LNCaP clone FGC (cell line): ENCODE measurements at regions not wholly inside any gene's neighbourhood (a gene's known extent, or its start where the extent isn't known, plus 50 kb on each side); places are given as distances from the start of the nearest gene placed in this dataset.

Experiments used
- DNase-seq: peaks from one replicate; pipeline ENCODE4 v3.0.0-alpha.2; 2011; ENCODE audit warnings: low read depth
- H3K4me3 ChIP-seq: 2 replicates; pipeline ENCODE4 v1.5.1; 2011; ENCODE audit warnings: mild to moderate bottlenecking, low read depth, low read length, control low read depth
- TF ChIP-seq, protein P1 (sequence below): IDR thresholded peaks from 2 replicates; pipeline ENCODE4 v1.5.1; 2012; ENCODE audit warnings: mild to moderate bottlenecking; ENCODE audit not compliant: control insufficient read depth, insufficient read depth; ENCODE audit errors: extremely low read depth

DNA sequence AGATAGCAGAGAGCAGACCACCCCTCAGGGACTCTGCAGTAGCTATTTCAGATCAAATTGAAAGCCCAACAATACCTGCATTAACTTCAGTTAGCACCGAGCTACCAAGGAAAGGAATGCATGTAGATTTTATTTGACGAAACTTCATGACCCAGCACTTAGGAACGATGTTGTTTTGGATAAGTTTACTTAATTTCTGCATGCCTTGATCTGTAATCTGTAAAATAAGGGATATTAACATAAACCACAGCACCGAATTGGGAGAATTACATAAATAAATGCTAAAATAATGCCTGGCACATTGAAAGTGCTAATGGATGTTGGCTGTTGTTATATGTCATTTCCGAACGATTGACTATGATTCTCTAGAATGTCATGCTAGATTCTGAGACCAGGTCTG is 435.8 kb upstream of the CLINT1 start:
- H3K4me3 ChIP-seq, result no peak overlapping the region
- DNase-seq, result no peak
- TF ChIP-seq, protein P1, sequence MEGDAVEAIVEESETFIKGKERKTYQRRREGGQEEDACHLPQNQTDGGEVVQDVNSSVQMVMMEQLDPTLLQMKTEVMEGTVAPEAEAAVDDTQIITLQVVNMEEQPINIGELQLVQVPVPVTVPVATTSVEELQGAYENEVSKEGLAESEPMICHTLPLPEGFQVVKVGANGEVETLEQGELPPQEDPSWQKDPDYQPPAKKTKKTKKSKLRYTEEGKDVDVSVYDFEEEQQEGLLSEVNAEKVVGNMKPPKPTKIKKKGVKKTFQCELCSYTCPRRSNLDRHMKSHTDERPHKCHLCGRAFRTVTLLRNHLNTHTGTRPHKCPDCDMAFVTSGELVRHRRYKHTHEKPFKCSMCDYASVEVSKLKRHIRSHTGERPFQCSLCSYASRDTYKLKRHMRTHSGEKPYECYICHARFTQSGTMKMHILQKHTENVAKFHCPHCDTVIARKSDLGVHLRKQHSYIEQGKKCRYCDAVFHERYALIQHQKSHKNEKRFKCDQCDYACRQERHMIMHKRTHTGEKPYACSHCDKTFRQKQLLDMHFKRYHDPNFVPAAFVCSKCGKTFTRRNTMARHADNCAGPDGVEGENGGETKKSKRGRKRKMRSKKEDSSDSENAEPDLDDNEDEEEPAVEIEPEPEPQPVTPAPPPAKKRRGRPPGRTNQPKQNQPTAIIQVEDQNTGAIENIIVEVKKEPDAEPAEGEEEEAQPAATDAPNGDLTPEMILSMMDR, result no peak

GRCh38 chr5:158292981-158293380 is 434.0 kb upstream of the CLINT1 start:
- TF ChIP-seq, protein P1, result no peak
- no peak for DNase-seq
- no peak overlapping the region for H3K4me3 ChIP-seq

DNA sequence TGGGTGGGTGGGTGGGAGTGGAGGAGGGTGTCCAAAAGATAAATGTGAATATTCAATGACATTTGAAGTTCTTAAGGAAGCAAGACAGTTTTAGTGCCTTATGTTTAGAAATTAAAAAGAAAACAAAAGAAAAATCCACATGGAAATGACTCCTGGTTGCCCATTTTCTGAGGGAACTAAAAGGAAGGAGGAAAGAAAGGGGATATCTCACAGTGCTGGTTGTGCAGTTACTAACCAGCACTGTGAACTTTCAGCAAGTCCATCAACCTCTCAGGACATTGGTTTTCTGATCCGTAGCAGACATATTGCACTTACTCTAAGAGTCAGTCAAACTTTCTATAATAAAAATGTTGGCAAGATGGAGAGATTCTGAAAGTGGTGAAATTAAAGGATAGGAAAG is 431.0 kb upstream of the CLINT1 start:
- DNase-seq, result no peak

DNA sequence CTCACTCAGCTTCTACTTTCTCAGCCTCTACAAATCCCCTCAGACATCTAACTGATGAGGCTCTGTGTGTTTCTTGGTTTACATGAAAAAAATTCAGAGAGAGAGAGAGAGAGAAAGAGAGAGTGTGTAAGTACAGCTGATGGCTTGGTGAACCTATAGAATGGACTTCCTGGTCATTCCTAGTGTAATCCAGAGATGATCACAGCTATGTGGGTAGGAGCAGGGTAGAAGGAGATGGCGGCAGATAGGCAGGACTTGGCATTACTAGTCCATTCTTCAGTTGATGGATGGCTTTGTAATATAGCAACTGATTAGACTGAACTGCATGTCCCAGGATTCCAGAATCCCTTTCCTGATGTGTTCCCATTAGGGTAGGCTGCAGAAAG is 429.3 kb upstream of the CLINT1 start:
- TF ChIP-seq, protein P1, result no peak
- no peak for DNase-seq
- H3K4me3 ChIP-seq, result no peak overlapping the region

More for the DNA sequence above, 431.0 kb upstream of the CLINT1 start:
- TF ChIP-seq, protein P1, result no peak
- H3K4me3 ChIP-seq, result no peak overlapping the region

- no peak overlapping the region for H3K4me3 ChIP-seq
- peak; percentile 6 for DNase-seq
- TF ChIP-seq, protein P1, result no peak
Observed at GRCh38 chr5:158287643-158288271, 428.8 kb upstream of the CLINT1 start.

GRCh38 chr5:158286827-158287226 is 427.9 kb upstream of the CLINT1 start:
- no peak overlapping the region for H3K4me3 ChIP-seq
- TF ChIP-seq, protein P1, result no peak
- DNase-seq, result no peak

- H3K4me3 ChIP-seq, result no peak overlapping the region
- no peak for DNase-seq
Observed at GRCh38 chr5:158285698-158286097, 426.8 kb upstream of the CLINT1 start.

More at GRCh38 chr5:158285698-158286097, 426.8 kb upstream of the CLINT1 start:
- TF ChIP-seq, protein P1, result no peak
